Caki2 (cell line): ENCODE measurements at regions not wholly inside any gene's neighbourhood (a gene's known extent, or its start where the extent isn't known, plus 50 kb on each side); places are given as distances from the start of the nearest gene placed in this dataset.
"Not testable (repeated sequence)": the region's sequence is repeated elsewhere in the genome, so short reads cannot be mapped to it uniquely, and the experiment has no call there.

Experiments
- DNase-seq: peaks from one replicate; pipeline ENCODE4 v3.0.0-alpha.2; 2015; ENCODE audit warnings: low read depth
- in situ Hi-C: cut with HindIII; loops from 2 replicates; pipeline ENCODE4 v1.10.0; 2016; ENCODE audit warnings: low sequenced_read_pairs, low pct_unique_long_range_greater_than_20kb, mixed read lengths

GRCh38 chr1:3987669-3988235, 87.7 kb upstream of the C1orf174 start:
- no peak for DNase-seq
- in situ Hi-C loops, result no loop called here

- DNase-seq, result no peak
- in situ Hi-C loops, result no loop called here
These were observed 88.4 kb upstream of the C1orf174 start for GRCh38 chr1:3988431-3988830.

- no peak for DNase-seq
- in situ Hi-C loops, result no loop called here
These were observed 89.4 kb upstream of the C1orf174 start for GRCh38 chr1:3989465-3989864.

GRCh38 chr1:3992103-3992556, 92.1 kb upstream of the C1orf174 start:
- peak; percentile 3 for DNase-seq
- in situ Hi-C loops, result no loop called here

- DNase-seq, result no peak
- in situ Hi-C loops, result no loop called here
These were observed 92.7 kb upstream of the C1orf174 start for GRCh38 chr1:3992746-3993145.

- in situ Hi-C loops, result no loop called here
- DNase-seq, result no peak
These were observed 93.7 kb upstream of the C1orf174 start for GRCh38 chr1:3993619-3994375.

GRCh38 chr1:3995141-3995780, 95.2 kb upstream of the C1orf174 start:
- in situ Hi-C loops, result no loop called here
- DNase-seq, result no peak

- in situ Hi-C loops, result no loop called here
- no peak for DNase-seq
These were observed 97.0 kb upstream of the C1orf174 start for GRCh38 chr1:3996846-3997705.

GRCh38 chr1:3998086-3998485, 98.0 kb upstream of the C1orf174 start:
- DNase-seq, result no peak
- in situ Hi-C loops, result no loop called here

GRCh38 chr1:3999514-3999913, 99.4 kb upstream of the C1orf174 start:
- DNase-seq, in situ Hi-C loops: not testable (repeated sequence)

- in situ Hi-C loops, result no loop called here
These were observed 100.1 kb upstream of the C1orf174 start for GRCh38 chr1:3999941-4000735.

GRCh38 chr1:4000811-4001251, 100.8 kb upstream of the C1orf174 start:
- no peak for DNase-seq
- in situ Hi-C loops, result no loop called here

More at GRCh38 chr1:3999941-4000735, 100.1 kb upstream of the C1orf174 start:
- no peak for DNase-seq

- no peak for DNase-seq
- in situ Hi-C loops, result no loop called here
These were observed 101.4 kb upstream of the C1orf174 start for GRCh38 chr1:4001461-4001860.

GRCh38 chr1:4002061-4002521, 102.0 kb upstream of the C1orf174 start:
- in situ Hi-C loops, result no loop called here
- DNase-seq, result no peak

GRCh38 chr1:4002741-4003140, 102.7 kb upstream of the C1orf174 start:
- no peak for DNase-seq
- in situ Hi-C loops, result no loop called here

- no peak for DNase-seq
- in situ Hi-C loops, result no loop called here
These were observed 103.9 kb upstream of the C1orf174 start for GRCh38 chr1:4003846-4004505.
